CD14-positive monocyte (primary cell): ENCODE measurements at regions not wholly inside any gene's neighbourhood (a gene's known extent, or its start where the extent isn't known, plus 50 kb on each side); places are given as distances from the start of the nearest gene placed in this dataset.

ENCODE experiments used
- DNase-seq, 3 donors: peaks; one replicate each; pipeline ENCODE4 v3.0.0-alpha.2; 2011 to 2022
- H2AFZ ChIP-seq: 2 replicates; pipeline ENCODE4 v1.6.0; 2012; ENCODE audit warnings: mild to moderate bottlenecking, low read depth, low read length, inconsistent platforms; ENCODE audit not compliant: insufficient read depth, poor library complexity, severe bottlenecking
- H3K27ac ChIP-seq, 2 donors: 1 replicate in 1 of 2; 2 replicates in 1 of 2; pipeline ENCODE4 v1.5.1; 2012 to 2013; ENCODE audit warnings: low read length in 2 of 2, control low read depth in 1 of 2, inconsistent platforms in 1 of 2, low read depth in 1 of 2, mild to moderate bottlenecking in 1 of 2
- H3K27me3 ChIP-seq, 2 donors: one replicate each; pipeline versions ENCODE4 v1.6.0 to v1.6.1; 2011 to 2013; ENCODE audit warnings: low read length in 2 of 2; ENCODE audit not compliant: control insufficient read depth in 2 of 2, insufficient read depth in 2 of 2
- H3K36me3 ChIP-seq, 2 donors: replicated peaks in 1 of 2; 1 replicate in 1 of 2; 2 replicates in 1 of 2; pipeline versions ENCODE4 v1.5.1 to v1.6.1; 2012 to 2013; ENCODE audit warnings: low read length in 2 of 2, control low read depth in 1 of 2, inconsistent platforms in 1 of 2, mild to moderate bottlenecking in 1 of 2; ENCODE audit not compliant: insufficient read depth in 2 of 2, control insufficient read depth in 1 of 2
- H3K4me1 ChIP-seq, 2 donors: 1 replicate in 1 of 2; 2 replicates in 1 of 2; pipeline versions ENCODE4 v1.5.1 to v1.6.1; 2012 to 2013; ENCODE audit warnings: low read length in 2 of 2, control low read depth in 1 of 2, inconsistent platforms in 1 of 2, mild to moderate bottlenecking in 1 of 2, moderate library complexity in 1 of 2; ENCODE audit not compliant: insufficient read depth in 2 of 2, control insufficient read depth in 1 of 2
- H3K4me2 ChIP-seq: replicated peaks from 2 replicates; pipeline ENCODE3; 2012; ENCODE audit warnings: low read length, moderate library complexity, mild to moderate bottlenecking; ENCODE audit not compliant: poor library complexity, severe bottlenecking; ENCODE audit errors: extremely low read depth
- H3K4me3 ChIP-seq, 3 experiments: fragments of 200-600 bp in 1 of 3; sonication (generic) in 1 of 3; replicated peaks in 1 of 3; 1 replicate in 2 of 3; 2 replicates in 1 of 3; pipeline ENCODE4 v1.5.1; 2011 to 2013; ENCODE audit warnings: low read length in 3 of 3, mild to moderate bottlenecking in 3 of 3, control low read depth in 2 of 3, low read depth in 2 of 3, inconsistent platforms in 1 of 3, moderate library complexity in 1 of 3
- H3K79me2 ChIP-seq: 2 replicates; pipeline ENCODE4 v1.6.0; 2012; ENCODE audit warnings: mild to moderate bottlenecking, control low read depth, inconsistent platforms, low read length, moderate library complexity; ENCODE audit not compliant: insufficient read depth
- H3K9ac ChIP-seq: 2 replicates; pipeline ENCODE4 v1.6.0; 2017; ENCODE audit warnings: low read length, mild to moderate bottlenecking; ENCODE audit not compliant: insufficient read depth, poor library complexity, severe bottlenecking
- H3K9me3 ChIP-seq, 2 donors: replicated peaks in 1 of 2; 1 replicate in 1 of 2; 2 replicates in 1 of 2; pipeline versions ENCODE4 v1.5.1 to v1.6.1; 2012 to 2013; ENCODE audit warnings: low read length in 2 of 2, control low read depth in 1 of 2; ENCODE audit not compliant: control insufficient read depth in 1 of 2, insufficient read depth in 1 of 2
- H4K20me1 ChIP-seq: 2 replicates; pipeline ENCODE4 v1.6.0; 2012; ENCODE audit warnings: mild to moderate bottlenecking, low read length, control low read depth, moderate library complexity; ENCODE audit not compliant: insufficient read depth
- H3K27ac Mint-ChIP-seq, 7 donors: one replicate each; pipeline ENCODE4 v1.8.0; 2020; ENCODE audit warnings: mild to moderate bottlenecking in 7 of 7, mixed read lengths in 7 of 7, moderate library complexity in 6 of 7, inconsistent platforms in 2 of 7
- H3K27me3 Mint-ChIP-seq, 3 donors: one replicate each; pipeline ENCODE4 v1.8.0; 2021 to 2022; ENCODE audit warnings: low read depth in 3 of 3, mild to moderate bottlenecking in 3 of 3, mixed read lengths in 3 of 3, moderate library complexity in 3 of 3, inconsistent platforms in 1 of 3
- H3K36me3 Mint-ChIP-seq, 2 donors: one replicate each; pipeline ENCODE4 v1.8.0; 2020; ENCODE audit warnings: mixed read lengths in 2 of 2, inconsistent platforms in 1 of 2, mild to moderate bottlenecking in 1 of 2
- H3K4me1 Mint-ChIP-seq: one replicate; pipeline ENCODE4 v1.8.0; 2020; ENCODE audit warnings: mild to moderate bottlenecking, mixed read lengths
- H3K4me3 Mint-ChIP-seq, 2 donors: one replicate each; pipeline ENCODE4 v1.8.0; 2020; ENCODE audit warnings: mild to moderate bottlenecking in 2 of 2, mixed read lengths in 2 of 2, moderate library complexity in 1 of 2
- H3K9me3 Mint-ChIP-seq, 7 donors: one replicate each; pipeline ENCODE4 v1.8.0; 2020 to 2022; ENCODE audit warnings: mixed read lengths in 7 of 7, mild to moderate bottlenecking in 6 of 7, moderate library complexity in 6 of 7, inconsistent platforms in 2 of 7
- WGBS: methylation state at CpG from one replicate; pipeline ENCODE4 v1.1.5; 2013; ENCODE audit warnings: missing lambda C conversion rate; ENCODE audit not compliant: insufficient coverage; 5-methylcytosine and 5-hydroxymethylcytosine counted together
- intact Hi-C, 2 donors: fragments of 100-400 bp; cut with micrococcal nuclease; formaldehyde crosslinking; loops; one replicate each; pipeline versions ENCODE4 v1.15.0 to v1.15.1; 2023
- TF ChIP-seq, protein P1 (sequence below): fragments of 200-600 bp; IDR thresholded peaks from one replicate; pipeline ENCODE4 v1.8.0; 2022; ENCODE audit warnings: antibody characterized with exemption, mild to moderate bottlenecking

GRCh38 chr1:30383221-30383711 lies 340.1 kb downstream of the MATN1 start:
- H3K9ac ChIP-seq, result no peak overlapping the region
- Mint-ChIP-seq H3K4me1 (peaks cover 2% of the 10 kb centered on the region), H3K27me3 (peaks cover 5 to 7% (median 7%) of the 10 kb centered on the region in 3 donors), H3K36me3 (no peaks in the 10 kb centered on the region), H3K9me3 (no peaks in the 10 kb centered on the region), H3K4me3 (no peak overlapping the region), H3K27ac (no peak overlapping the region)
- whole genome bisulfite sequencing, result 82% methylated on average over 6 of the region's 12 CpGs
- H3K27me3 ChIP-seq, result no peaks in the 10 kb centered on the region
- H3K36me3 ChIP-seq, result no peaks in the 10 kb centered on the region
- H4K20me1 ChIP-seq, result no peaks in the 10 kb centered on the region
- H3K79me2 ChIP-seq, result no peaks in the 10 kb centered on the region
- H3K9me3 ChIP-seq, result no peaks in the 10 kb centered on the region
- DNase-seq, result no peak
- TF ChIP-seq, protein P1, sequence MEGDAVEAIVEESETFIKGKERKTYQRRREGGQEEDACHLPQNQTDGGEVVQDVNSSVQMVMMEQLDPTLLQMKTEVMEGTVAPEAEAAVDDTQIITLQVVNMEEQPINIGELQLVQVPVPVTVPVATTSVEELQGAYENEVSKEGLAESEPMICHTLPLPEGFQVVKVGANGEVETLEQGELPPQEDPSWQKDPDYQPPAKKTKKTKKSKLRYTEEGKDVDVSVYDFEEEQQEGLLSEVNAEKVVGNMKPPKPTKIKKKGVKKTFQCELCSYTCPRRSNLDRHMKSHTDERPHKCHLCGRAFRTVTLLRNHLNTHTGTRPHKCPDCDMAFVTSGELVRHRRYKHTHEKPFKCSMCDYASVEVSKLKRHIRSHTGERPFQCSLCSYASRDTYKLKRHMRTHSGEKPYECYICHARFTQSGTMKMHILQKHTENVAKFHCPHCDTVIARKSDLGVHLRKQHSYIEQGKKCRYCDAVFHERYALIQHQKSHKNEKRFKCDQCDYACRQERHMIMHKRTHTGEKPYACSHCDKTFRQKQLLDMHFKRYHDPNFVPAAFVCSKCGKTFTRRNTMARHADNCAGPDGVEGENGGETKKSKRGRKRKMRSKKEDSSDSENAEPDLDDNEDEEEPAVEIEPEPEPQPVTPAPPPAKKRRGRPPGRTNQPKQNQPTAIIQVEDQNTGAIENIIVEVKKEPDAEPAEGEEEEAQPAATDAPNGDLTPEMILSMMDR, result no peak
- no peak overlapping the region for H3K4me2 ChIP-seq
- intact Hi-C loops, result loop anchor here (5.0 kb wide), 2 partner anchors 591 to 1146 kb away; partner anchors contain the start of gene PTPRU (in 2 of the 2)
- H3K4me3 ChIP-seq, result no peak overlapping the region
- H3K27ac ChIP-seq, result no peak overlapping the region
- H2AFZ ChIP-seq, result no peak overlapping the region
- peaks cover 0 to 3% of the 10 kb centered on the region in 2 donors for H3K4me1 ChIP-seq

- H3K9ac ChIP-seq, result no peak overlapping the region
- no peak for DNase-seq
- no peaks in the 10 kb centered on the region for H4K20me1 ChIP-seq
- H3K27me3 ChIP-seq, result no peaks in the 10 kb centered on the region
- no peaks in the 10 kb centered on the region for H3K36me3 ChIP-seq
- no peaks in the 10 kb centered on the region for H3K79me2 ChIP-seq
- intact Hi-C loops, result loop anchor here (5.0 kb wide), 2 partner anchors 590 to 1145 kb away; partner anchors contain the start of gene PTPRU (in 2 of the 2)
- TF ChIP-seq, protein P1, result no peak
- H3K4me3 ChIP-seq, result no peak overlapping the region
- no peak overlapping the region for H3K27ac Mint-ChIP-seq
- H3K4me1 ChIP-seq, result peaks cover 0 to 3% of the 10 kb centered on the region in 2 donors
- no peak overlapping the region for H2AFZ ChIP-seq
- no peak overlapping the region for H3K27ac ChIP-seq
- no peaks in the 10 kb centered on the region for H3K9me3 ChIP-seq
- no peak overlapping the region for H3K4me2 ChIP-seq
- H3K9me3 Mint-ChIP-seq, result no peaks in the 10 kb centered on the region
- no peaks in the 10 kb centered on the region for H3K36me3 Mint-ChIP-seq
- H3K27me3 Mint-ChIP-seq, result peaks cover 5 to 8% (median 7%) of the 10 kb centered on the region in 3 donors
- no CpG with 5 or more reads among the region's 2 CpGs for WGBS
- no peak overlapping the region for H3K4me3 Mint-ChIP-seq
- peaks cover 2% of the 10 kb centered on the region for H3K4me1 Mint-ChIP-seq
These were observed 340.9 kb downstream of the MATN1 start for GRCh38 chr1:30382496-30382895.
